PC-9 (cell line): ENCODE measurements at regions not wholly inside any gene's neighbourhood (a gene's known extent, or its start where the extent isn't known, plus 50 kb on each side); places are given as distances from the start of the nearest gene placed in this dataset.

ENCODE experiments used
- BruUV-seq: library from RNA; stranded (reverse); fragments of 400-500 nt; replicated peaks from 2 replicates; lab custom pipeline; 2021; lab: Mats Ljungman, UMichigan
- CTCF ChIA-PET: fragments of 300-600 bp; sonication (Branson Sonifier 250); formaldehyde crosslinking; loops from one replicate; lab custom pipeline; 2022; ENCODE audit warnings: antibody characterized with exemption; lab: Charles Lee
- POLR2A ChIA-PET: fragments of 300-600 bp; sonication (Branson Sonifier 250); formaldehyde crosslinking; loops from one replicate; lab custom pipeline; 2022; ENCODE audit warnings: antibody characterized with exemption; ENCODE audit not compliant: unreplicated experiment; lab: Charles Lee
- DNase-seq, 2 experiments: peaks; one replicate each; pipeline versions ENCODE4 v3.0.0 to v3.0.0-alpha.2; 2015 to 2022; ENCODE audit warnings: mixed read lengths in 1 of 2
- H2AFZ ChIP-seq: fragments of 200-600 bp; sonication (generic); 2 replicates; pipeline ENCODE4 v1.8.1; 2017; ENCODE audit warnings: antibody characterized with exemption
- H3F3A ChIP-seq: fragments of 200-600 bp; sonication (generic); 2 replicates; pipeline ENCODE4 v1.8.1; 2017; ENCODE audit warnings: antibody characterized with exemption, mild to moderate bottlenecking, low read depth; ENCODE audit not compliant: insufficient read depth
- H3K27ac ChIP-seq: fragments of 200-600 bp; sonication (generic); 2 replicates; pipeline ENCODE4 v1.6.1; 2016; ENCODE audit warnings: mixed run types
- H3K27me3 ChIP-seq: fragments of 200-600 bp; sonication (generic); 2 replicates; pipeline ENCODE4 v1.6.1; 2016; ENCODE audit warnings: low read depth, mixed run types; ENCODE audit not compliant: insufficient read depth
- H3K36me3 ChIP-seq: fragments of 200-600 bp; sonication (generic); 2 replicates; pipeline ENCODE4 v1.6.1; 2016; ENCODE audit warnings: low read depth, mixed run types
- H3K4me1 ChIP-seq: fragments of 200-600 bp; sonication (generic); replicated peaks from 2 replicates; pipeline ENCODE4 v1.6.1; 2016; ENCODE audit warnings: mixed run types; ENCODE audit not compliant: insufficient read depth
- H3K4me2 ChIP-seq: fragments of 200-600 bp; sonication (generic); 2 replicates; pipeline ENCODE4 v1.6.1; 2017; ENCODE audit warnings: mixed run types
- H3K4me3 ChIP-seq: fragments of 200-600 bp; sonication (generic); 2 replicates; pipeline ENCODE4 v1.6.1; 2016; ENCODE audit warnings: mixed run types
- H3K79me2 ChIP-seq: fragments of 200-600 bp; sonication (generic); 2 replicates; pipeline ENCODE4 v1.6.1; 2017; ENCODE audit warnings: low read depth, mixed run types
- H3K9me2 ChIP-seq: fragments of 200-600 bp; sonication (generic); 2 replicates; pipeline ENCODE4 v1.8.1; 2017; ENCODE audit warnings: mild to moderate bottlenecking; ENCODE audit not compliant: insufficient read depth
- H3K9me3 ChIP-seq: fragments of 200-600 bp; sonication (generic); 2 replicates; pipeline ENCODE4 v1.8.1; 2016; ENCODE audit warnings: low read depth; ENCODE audit not compliant: insufficient read depth
- H4K20me1 ChIP-seq: fragments of 200-600 bp; sonication (generic); 2 replicates; pipeline ENCODE4 v1.8.1; 2017; ENCODE audit not compliant: insufficient read depth
- EZH2 ChIP-seq: fragments of 200-600 bp; sonication (generic); IDR thresholded peaks from 2 replicates; pipeline ENCODE4 v1.8.0; 2017; ENCODE audit warnings: antibody characterized with exemption, low read depth
- intact Hi-C: fragments of 100-400 bp; cut with micrococcal nuclease; formaldehyde crosslinking; loops from one replicate; pipeline ENCODE4 v1.10.0; 2022; ENCODE audit not compliant: unreplicated experiment
- TF ChIP-seq, protein P1 (sequence below): fragments of 200-600 bp; sonication (generic); conservative IDR thresholded peaks from 2 replicates; pipeline ENCODE4 v1.6.1; 2017; ENCODE audit warnings: mixed run types, antibody characterized with exemption, mild to moderate bottlenecking, moderate library complexity

DNA sequence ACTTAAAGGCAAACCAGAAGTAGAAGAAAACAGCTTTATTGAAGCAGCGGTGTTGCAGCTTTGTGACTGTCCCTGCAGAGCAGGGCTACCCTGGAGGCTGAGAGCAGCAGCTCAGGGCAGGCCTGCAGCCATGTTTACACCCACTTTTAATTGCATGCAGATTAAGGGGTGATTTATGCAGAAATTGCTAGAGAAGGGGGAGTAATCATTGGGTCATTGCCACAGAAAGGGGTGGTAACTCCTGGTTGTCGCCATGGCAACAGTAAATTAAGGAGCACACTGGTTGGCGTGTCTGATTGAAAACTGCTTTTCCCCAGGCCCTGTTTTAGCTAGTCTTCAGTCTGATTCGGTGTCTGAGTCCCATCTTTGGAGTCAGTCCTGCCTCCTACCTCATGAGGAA is 195.4 kb upstream of the HDAC4 start:
- Histone ChIP-seq H3K36me3 (no peaks in the 10 kb centered on the region), H3K27me3 (peaks cover 90% of the 10 kb centered on the region), H3K4me2 (no peak overlapping the region), H3K79me2 (no peaks in the 10 kb centered on the region), H3F3A (no peaks in the 10 kb centered on the region), H3K9me3 (no peaks in the 10 kb centered on the region), H3K4me3 (no peak overlapping the region), H2AFZ (no peak overlapping the region), H3K4me1 (no peaks in the 10 kb centered on the region), H4K20me1 (no peaks in the 10 kb centered on the region), H3K27ac (no peak overlapping the region), H3K9me2 (no peaks in the 10 kb centered on the region)
- no peak for DNase-seq
- TF ChIP-seq, protein P1, sequence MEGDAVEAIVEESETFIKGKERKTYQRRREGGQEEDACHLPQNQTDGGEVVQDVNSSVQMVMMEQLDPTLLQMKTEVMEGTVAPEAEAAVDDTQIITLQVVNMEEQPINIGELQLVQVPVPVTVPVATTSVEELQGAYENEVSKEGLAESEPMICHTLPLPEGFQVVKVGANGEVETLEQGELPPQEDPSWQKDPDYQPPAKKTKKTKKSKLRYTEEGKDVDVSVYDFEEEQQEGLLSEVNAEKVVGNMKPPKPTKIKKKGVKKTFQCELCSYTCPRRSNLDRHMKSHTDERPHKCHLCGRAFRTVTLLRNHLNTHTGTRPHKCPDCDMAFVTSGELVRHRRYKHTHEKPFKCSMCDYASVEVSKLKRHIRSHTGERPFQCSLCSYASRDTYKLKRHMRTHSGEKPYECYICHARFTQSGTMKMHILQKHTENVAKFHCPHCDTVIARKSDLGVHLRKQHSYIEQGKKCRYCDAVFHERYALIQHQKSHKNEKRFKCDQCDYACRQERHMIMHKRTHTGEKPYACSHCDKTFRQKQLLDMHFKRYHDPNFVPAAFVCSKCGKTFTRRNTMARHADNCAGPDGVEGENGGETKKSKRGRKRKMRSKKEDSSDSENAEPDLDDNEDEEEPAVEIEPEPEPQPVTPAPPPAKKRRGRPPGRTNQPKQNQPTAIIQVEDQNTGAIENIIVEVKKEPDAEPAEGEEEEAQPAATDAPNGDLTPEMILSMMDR = no peak
- no peak for TF ChIP-seq EZH2
- intact Hi-C loops = no loop called here
- no TSS peak for BruUV-seq
- CTCF ChIA-PET = no interaction called here
- POLR2A ChIA-PET = no interaction called here

DNA sequence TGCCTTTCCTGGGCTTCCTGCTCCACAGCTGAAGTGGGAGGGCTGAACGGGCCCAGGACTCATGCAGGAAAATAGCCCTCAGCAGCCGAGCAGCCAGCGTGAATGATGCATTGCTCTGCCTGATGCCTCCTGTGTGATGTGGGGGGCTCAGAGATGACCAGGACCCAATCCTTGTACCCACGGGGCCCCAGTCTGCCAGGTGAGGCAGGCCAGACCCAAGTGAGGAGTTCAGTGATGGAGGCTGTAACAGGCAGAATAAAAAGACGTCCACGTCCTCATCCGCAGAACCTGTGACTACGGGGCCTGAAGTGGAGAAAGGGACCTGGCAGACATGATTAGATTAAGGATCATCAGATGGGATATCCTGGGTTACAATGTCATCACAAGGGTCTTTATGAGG is 194.9 kb upstream of the HDAC4 start:
- no peaks in the 10 kb centered on the region for H3K9me3 ChIP-seq
- no peak overlapping the region for H2AFZ ChIP-seq
- intact Hi-C loops = no loop called here
- no peaks in the 10 kb centered on the region for H3F3A ChIP-seq
- no peak overlapping the region for H3K4me3 ChIP-seq
- no peaks in the 10 kb centered on the region for H3K79me2 ChIP-seq
- no peak for DNase-seq
- H4K20me1 ChIP-seq = no peaks in the 10 kb centered on the region
- ChIA-PET CTCF (no interaction called here), POLR2A (no interaction called here)
- H3K9me2 ChIP-seq = no peaks in the 10 kb centered on the region
- H3K27me3 ChIP-seq = peaks cover 90% of the 10 kb centered on the region
- H3K27ac ChIP-seq = no peak overlapping the region
- TF ChIP-seq EZH2 = no peak
- TF ChIP-seq, protein P1 = no peak
- H3K36me3 ChIP-seq = no peaks in the 10 kb centered on the region
- no peaks in the 10 kb centered on the region for H3K4me1 ChIP-seq
- BruUV-seq = no TSS peak
- no peak overlapping the region for H3K4me2 ChIP-seq

DNA sequence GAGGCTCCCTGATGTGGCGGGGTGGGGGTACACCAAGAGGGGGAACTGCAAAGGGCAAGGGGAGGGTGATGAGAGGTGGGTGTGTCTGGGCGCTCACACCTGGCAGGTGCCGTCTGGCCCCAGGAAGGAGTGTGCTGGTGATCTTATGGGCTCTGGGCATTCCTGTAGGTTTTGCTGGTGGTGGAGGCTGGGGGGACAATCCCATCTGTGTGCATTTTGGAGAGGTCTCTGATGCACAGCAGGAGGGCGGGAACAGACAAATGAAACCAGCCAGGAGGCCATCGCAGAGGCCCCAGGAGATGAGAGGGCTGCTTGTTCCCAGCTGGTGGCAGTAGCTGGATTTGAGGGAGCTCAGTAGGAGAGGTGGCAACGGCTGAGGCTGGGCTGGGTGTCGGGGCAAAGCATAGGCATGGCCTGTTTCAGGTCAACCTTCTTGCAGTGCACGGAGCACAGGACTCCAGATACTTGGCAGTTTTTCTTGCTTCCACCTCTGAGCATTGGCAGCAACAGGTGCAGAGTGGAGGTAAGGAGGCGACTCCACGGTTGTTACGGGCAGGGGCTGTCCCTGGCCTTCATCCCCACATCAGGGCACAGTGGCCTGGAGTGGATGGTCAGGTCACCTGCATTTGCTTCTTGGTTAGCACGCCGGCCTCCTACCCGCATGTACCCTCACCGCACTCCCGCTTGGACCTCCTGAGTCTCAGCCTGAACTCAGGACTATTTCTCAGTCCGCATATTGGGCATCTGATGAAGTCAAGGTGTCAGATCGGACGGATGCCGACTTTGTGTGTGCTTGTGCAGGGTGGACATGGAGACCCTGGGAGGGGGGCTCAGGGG is 194.2 kb upstream of the HDAC4 start:
- H3K36me3 ChIP-seq = no peaks in the 10 kb centered on the region
- CTCF ChIA-PET = no interaction called here

More for the DNA sequence above, 194.2 kb upstream of the HDAC4 start:
- Histone ChIP-seq H3K9me2 (no peaks in the 10 kb centered on the region), H3K9me3 (no peaks in the 10 kb centered on the region), H3K27me3 (peaks cover 90% of the 10 kb centered on the region), H3K4me1 (no peaks in the 10 kb centered on the region), H2AFZ (no peak overlapping the region), H3K79me2 (no peaks in the 10 kb centered on the region), H3K4me2 (no peak overlapping the region), H4K20me1 (no peaks in the 10 kb centered on the region), H3K4me3 (no peak overlapping the region), H3K27ac (no peak overlapping the region), H3F3A (no peaks in the 10 kb centered on the region)
- POLR2A ChIA-PET = no interaction called here
- no peak for DNase-seq
- intact Hi-C loops = no loop called here
- BruUV-seq = no TSS peak
- no peak for TF ChIP-seq EZH2
- TF ChIP-seq, protein P1 = no peak
